ENCODE measurements at regions not wholly inside any gene's neighbourhood (a gene's known extent, or its start where the extent isn't known, plus 50 kb on each side); places are given as distances from the start of the nearest gene placed in this dataset.
"Not testable (repeated sequence)": the region's sequence is repeated elsewhere in the genome, so short reads cannot be mapped to it uniquely, and the experiment has no call there.

GRCh38 chr5:93359296-93359959 is 221.6 kb downstream of the NR2F1-AS1 start:
- no peak for DNase-seq

GRCh38 chr5:93358176-93358575 is 222.8 kb downstream of the NR2F1-AS1 start:
- DNase-seq: no peak

GRCh38 chr5:93357686-93358085 is 223.3 kb downstream of the NR2F1-AS1 start:
- no peak for DNase-seq

- no peak for DNase-seq
Measured at GRCh38 chr5:93355691-93356090, 225.3 kb downstream of the NR2F1-AS1 start.

- DNase-seq: no peak
Measured at GRCh38 chr5:93352186-93352585, 228.8 kb downstream of the NR2F1-AS1 start.

GRCh38 chr5:93349613-93350012 is 231.4 kb downstream of the NR2F1-AS1 start:
- DNase-seq: no peak

DNA sequence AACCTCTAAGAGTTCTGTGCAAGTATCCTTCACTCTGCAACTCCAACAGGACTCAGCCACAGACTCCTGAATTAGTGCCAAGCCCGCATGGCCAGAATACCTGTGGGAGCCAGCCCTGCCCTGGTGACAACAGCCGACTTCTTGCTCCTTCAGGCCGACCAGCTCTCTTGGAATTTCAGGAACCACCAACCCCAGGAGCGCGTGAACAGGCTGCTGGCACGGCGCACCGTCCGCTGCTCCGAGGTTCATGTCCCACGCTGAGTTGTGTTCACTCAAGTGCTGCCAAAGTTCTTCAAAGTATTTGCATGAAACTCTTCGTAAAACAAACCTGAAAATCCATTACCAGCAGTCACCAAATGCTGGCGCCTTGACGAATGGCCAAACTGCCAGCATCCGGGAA is 232.8 kb downstream of the NR2F1-AS1 start:
- DNase-seq: no peak

GRCh38 chr5:93346850-93347249 is 234.2 kb downstream of the NR2F1-AS1 start:
- not testable (repeated sequence) for DNase-seq

GRCh38 chr5:93346301-93346700 is 234.7 kb downstream of the NR2F1-AS1 start:
- no peak for DNase-seq

DNA sequence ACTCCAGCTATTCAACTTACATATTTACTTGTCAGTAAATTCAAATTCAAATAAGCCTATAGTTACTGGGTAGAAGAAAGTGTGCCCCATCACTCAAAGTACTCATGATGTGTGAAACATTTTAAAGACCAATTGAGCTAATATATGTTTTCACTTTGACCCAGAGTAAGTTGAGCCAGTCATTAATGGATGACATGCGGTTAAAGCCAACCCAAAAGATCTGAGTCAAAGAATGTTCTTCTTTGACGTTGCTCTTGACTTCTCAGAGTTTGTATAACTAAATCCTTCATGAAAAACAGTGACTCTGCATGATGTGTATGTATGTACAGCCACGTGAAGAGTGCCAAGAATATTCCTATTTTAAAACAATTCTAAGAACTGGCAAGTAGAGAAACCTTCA is 237.4 kb downstream of the NR2F1-AS1 start:
- no peak for DNase-seq

GRCh38 chr5:93342563-93343061 is 238.4 kb downstream of the NR2F1-AS1 start:
- no peak for DNase-seq

GRCh38 chr5:93340881-93341280 is 240.1 kb downstream of the NR2F1-AS1 start:
- no peak for DNase-seq

- DNase-seq: no peak
Measured at GRCh38 chr5:93337138-93337537, 243.9 kb downstream of the NR2F1-AS1 start.

GRCh38 chr5:93336330-93337110 is 244.5 kb downstream of the NR2F1-AS1 start:
- no peak for DNase-seq

DNA sequence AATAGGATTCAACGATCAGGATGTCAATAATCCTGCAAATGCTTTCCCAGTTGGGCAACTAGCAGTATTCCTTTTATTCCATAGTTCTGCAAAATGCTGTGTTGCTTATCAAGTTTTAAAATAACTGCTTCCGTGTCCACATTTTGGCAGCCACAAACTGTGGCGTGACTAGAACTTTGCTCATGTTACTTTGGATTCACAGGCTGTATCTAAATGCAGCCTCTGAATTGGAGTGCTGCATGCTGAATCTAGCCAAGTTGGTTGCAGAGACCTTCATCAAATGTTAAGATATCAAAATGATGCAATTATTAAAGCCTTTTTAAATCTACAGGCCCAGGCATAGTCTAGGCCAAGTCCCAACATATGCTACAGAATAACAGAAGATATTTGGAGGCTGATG is 249.2 kb downstream of the NR2F1-AS1 start:
- DNase-seq: no peak

GRCh38 chr5:93331241-93331640 is 249.8 kb downstream of the NR2F1-AS1 start:
- DNase-seq: no peak

GRCh38 chr5:93330506-93330905 is 250.5 kb downstream of the NR2F1-AS1 start:
- no peak for DNase-seq

DNA sequence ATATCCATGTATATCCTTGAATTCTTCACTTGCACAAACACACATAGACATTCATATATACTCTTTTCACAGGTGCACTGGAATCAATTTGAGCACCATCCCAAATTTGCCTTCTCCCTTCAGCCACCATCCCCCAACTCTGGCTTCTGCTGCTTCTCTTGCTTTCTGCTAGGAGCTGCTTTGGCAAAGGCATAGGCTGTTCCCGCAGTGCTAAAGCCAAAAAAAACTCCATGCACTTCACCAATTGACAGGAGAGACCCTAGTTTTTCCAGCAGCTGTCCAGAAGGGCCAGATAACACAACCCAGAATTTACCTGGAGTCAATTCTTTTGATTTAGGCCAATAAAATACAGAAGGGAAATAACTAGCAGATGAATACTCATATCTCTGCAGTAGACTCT is 251.3 kb downstream of the NR2F1-AS1 start:
- no peak for DNase-seq

GRCh38 chr5:93328833-93329232 is 252.2 kb downstream of the NR2F1-AS1 start:
- no peak for DNase-seq

DNA sequence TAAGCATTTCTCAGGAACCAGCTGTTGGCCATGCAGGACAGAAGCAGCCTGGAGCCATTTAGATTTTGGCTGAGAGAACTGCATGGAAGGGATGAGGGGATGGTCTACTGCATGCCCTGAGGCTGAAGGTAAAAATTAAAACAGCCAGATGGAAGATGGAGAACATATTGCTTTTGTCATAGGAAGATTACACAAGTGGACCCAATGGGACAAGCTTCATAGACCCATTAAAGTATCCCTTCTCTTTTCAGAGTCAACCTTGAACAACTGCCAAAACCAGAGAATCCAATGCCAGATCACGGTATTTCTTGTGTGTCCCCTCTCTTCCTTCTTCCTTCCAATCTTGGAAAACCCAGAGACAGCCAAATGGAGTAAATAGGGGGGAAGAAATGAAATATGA is 253.4 kb downstream of the NR2F1-AS1 start:
- no peak for DNase-seq

DNA sequence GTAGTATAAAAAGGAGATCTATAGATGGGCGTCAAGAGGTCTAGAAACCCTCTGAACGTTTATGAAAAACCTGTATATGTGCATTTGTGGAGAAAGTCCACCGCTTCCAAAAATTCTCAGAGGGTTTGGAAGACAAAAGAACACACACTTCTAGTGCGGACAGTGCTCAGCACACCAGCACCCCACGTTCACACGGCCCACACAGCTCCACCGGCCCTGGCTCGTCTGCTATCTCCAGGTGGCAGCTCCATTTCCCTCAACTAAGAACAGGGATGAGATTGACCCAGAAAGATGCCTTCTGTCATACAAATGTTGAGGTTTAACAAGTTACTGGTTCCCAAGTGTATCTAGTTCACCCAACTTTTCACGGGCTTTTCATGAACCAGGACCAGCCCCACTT is 255.1 kb downstream of the NR2F1-AS1 start:
- DNase-seq: no peak

GRCh38 chr5:93322974-93323860 is 257.8 kb downstream of the NR2F1-AS1 start:
- no peak for DNase-seq

GRCh38 chr5:93320920-93321445 is 260.0 kb downstream of the NR2F1-AS1 start:
- DNase-seq: no peak
